ENCODE measurements at regions not wholly inside any gene's neighbourhood (a gene's known extent, or its start where the extent isn't known, plus 50 kb on each side); places are given as distances from the start of the nearest gene placed in this dataset.

GRCh38 chr7:68509054-68509453, 1089.2 kb upstream of the AUTS2 start (continued):
- no peak for TF ChIP-seq CHD7 (IDR thresholded peaks at IDR 0.05; ENCODE audit: insufficient replicate concordance, low read length)

Measured in H1 (cell line).